T47D (cell line): ENCODE measurements at regions not wholly inside any gene's neighbourhood (a gene's known extent, or its start where the extent isn't known, plus 50 kb on each side); places are given as distances from the start of the nearest gene placed in this dataset.

Source experiments
- DNase-seq, 2 experiments: peaks; one replicate each; pipeline versions ENCODE4 v3.0.0 to v3.0.0-alpha.2; 2011 to 2012; ENCODE audit warnings: low read depth in 1 of 2, low spot score in 1 of 2
- JUND ChIP-seq: IDR thresholded peaks from 2 replicates; pipeline ENCODE4 v1.6.1; 2012; ENCODE audit warnings: low read depth
- in situ Hi-C: cut with HindIII; loops from 2 replicates; pipeline ENCODE4 v1.10.0; 2016; ENCODE audit warnings: low sequenced_read_pairs, low pct_unique_long_range_greater_than_20kb

GRCh38 chr9:115397591-115398312 is 279.8 kb upstream of the TNC start:
- in situ Hi-C loops = no loop called here
- no peak for DNase-seq
- TF ChIP-seq JUND = no peak

DNA sequence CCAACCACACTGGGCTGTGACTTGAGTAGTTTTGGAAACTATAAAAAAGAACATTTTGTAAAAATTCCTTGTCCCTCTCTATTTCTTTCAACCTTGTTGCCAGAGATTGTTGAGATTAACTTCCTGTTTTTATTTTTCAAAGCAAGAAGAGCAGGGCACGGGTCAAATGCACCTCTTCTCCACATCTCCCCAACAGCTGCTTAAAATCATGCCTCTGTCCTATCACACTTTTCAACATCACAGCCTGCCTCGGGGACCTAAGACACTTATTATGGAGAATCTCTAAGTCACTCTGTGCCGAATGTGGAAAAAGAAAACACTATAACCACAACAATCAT is 280.3 kb upstream of the TNC start:
- DNase-seq = no peak
- in situ Hi-C loops = no loop called here
- TF ChIP-seq JUND = no peak

DNA sequence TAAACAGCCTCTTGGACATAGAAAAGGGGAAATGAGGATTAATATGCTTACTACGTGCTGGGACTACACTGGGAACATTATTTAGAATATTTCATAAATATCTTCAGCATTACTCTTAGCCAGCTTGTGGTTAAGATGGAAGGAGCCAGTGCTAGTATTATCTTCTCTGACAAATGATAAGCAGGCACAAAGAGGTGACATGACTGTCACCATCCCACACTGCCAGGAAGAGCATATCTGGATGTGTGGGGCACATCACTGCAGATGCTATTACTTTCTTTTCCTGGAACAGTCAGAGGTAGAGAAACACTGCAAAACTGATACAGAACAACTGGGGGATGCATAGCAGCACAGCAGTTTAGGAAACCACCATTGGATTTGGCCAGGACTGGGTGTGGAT is 281.0 kb upstream of the TNC start:
- no peak for DNase-seq
- TF ChIP-seq JUND = no peak
- in situ Hi-C loops = no loop called here

DNA sequence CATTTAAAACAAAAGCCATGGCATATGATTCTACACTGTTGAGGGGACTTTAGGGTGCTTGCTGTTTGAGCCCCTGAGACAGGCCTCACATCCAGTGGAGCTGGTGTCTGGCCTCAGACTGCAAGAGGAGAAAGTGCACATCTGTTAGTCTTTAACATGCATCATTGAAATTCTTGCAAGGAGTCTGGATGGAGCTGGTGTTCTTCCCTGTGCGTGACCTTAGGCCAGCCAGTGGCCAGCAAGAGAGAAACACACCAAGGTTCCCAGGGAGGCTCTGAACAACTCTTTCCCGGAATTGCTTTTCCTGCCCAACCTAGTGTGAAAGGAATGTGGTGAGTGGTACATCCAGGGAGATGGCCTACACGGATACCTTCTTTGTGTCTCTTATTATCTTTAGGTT is 282.8 kb upstream of the TNC start:
- DNase-seq = no peak
- in situ Hi-C loops = no loop called here
- TF ChIP-seq JUND = no peak

DNA sequence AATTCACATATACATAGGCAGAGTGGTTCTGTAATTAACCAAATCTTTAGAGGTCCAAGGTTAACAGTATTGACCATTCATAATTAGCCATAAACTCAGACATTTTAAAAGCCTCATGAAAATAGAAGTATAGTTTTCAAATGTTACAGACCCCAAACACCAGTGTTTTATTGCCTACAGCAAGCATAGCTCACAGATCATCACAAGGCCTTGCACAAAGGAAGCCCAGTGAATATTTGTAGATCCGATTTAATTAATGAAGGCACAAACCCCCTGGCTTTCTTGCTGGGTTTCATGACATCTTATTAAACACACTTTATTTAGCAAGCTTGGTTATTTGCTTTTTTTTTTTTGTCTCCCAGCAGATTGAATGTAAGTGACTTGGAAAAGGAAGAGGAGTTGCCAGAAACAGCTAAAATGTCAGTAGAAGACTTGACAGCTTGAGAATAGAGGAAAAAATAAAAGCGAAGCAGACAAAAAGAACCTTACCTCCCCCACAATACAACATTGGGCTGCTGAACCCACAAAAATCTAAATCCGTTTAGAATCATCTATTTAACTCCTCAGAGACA is 283.9 kb upstream of the TNC start:
- no peak for TF ChIP-seq JUND
- in situ Hi-C loops = no loop called here
- no peak for DNase-seq

- in situ Hi-C loops = no loop called here
- TF ChIP-seq JUND = no peak
- DNase-seq = no peak
Observed at GRCh38 chr9:115403753-115404152, 285.8 kb upstream of the TNC start.

GRCh38 chr9:115404311-115404710 is 286.4 kb upstream of the TNC start:
- in situ Hi-C loops = no loop called here
- TF ChIP-seq JUND = no peak
- DNase-seq = no peak

GRCh38 chr9:115411516-115411915 is 293.6 kb upstream of the TNC start:
- no peak for TF ChIP-seq JUND
- in situ Hi-C loops = no loop called here

DNA sequence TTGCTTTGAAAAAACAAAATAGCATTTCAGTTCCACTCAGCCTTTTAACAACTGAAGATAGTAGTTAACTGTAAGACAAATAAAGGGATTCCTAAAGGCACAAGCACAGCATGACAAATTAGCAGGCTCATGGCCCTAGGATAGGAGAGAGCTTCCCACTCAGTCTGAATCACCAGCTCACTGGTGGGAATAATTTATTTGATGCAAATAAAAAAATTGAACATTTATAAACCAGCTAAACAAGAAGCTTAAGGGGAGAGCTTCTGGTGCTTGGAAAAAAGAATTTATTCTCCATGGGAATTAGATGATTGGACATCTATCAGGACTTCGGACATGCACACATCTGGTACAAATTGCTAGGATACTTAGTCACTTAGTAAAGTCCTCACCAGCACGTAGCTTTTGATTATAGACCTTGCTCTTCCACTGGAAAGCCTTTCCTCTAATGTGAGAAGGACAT is 294.1 kb upstream of the TNC start:
- no peak for DNase-seq
- no peak for TF ChIP-seq JUND
- in situ Hi-C loops = no loop called here

More at GRCh38 chr9:115411516-115411915, 293.6 kb upstream of the TNC start:
- no peak for DNase-seq

GRCh38 chr9:115412656-115413055 is 294.7 kb upstream of the TNC start:
- no peak for TF ChIP-seq JUND
- in situ Hi-C loops = no loop called here
- no peak for DNase-seq

- DNase-seq = no peak
- TF ChIP-seq JUND = no peak
- in situ Hi-C loops = no loop called here
Observed at GRCh38 chr9:115413304-115413703, 295.3 kb upstream of the TNC start.

GRCh38 chr9:115413766-115414382 is 295.9 kb upstream of the TNC start:
- no peak for TF ChIP-seq JUND
- in situ Hi-C loops = no loop called here
- no peak for DNase-seq

GRCh38 chr9:115414561-115414960 is 296.6 kb upstream of the TNC start:
- no peak for DNase-seq
- no peak for TF ChIP-seq JUND
- in situ Hi-C loops = no loop called here
